ENCODE measurements at regions not wholly inside any gene's neighbourhood (a gene's known extent, or its start where the extent isn't known, plus 50 kb on each side); places are given as distances from the start of the nearest gene placed in this dataset.

GRCh38 chr9:80502306-80502705 is 930.5 kb downstream of the TLE4 start:
- FAIRE-seq (no peak), DNase-seq (no peak)
- peaks cover 0 to 1% of the 10 kb centered on the region in 2 donors for H3K9me3 ChIP-seq (ENCODE audit: control insufficient read depth in 2 of 2, insufficient read depth in 1 of 2, low read depth in 1 of 2, low read length in 1 of 2)
- WGBS, 3 donors, result 56 to 75% (median 63%) methylated on average over 5 of the region's 5 CpGs
- H3K36me3 ChIP-seq (ENCODE audit: control insufficient read depth in 3 of 3, insufficient read depth in 2 of 3, low read depth in 1 of 3, low read length in 3 of 3), result no peaks in the 10 kb centered on the region
- H3K4me3 ChIP-seq (ENCODE audit: low read depth in 1 of 3, low read length in 3 of 3), result no peak overlapping the region
- H3K27me3 ChIP-seq (ENCODE audit: control insufficient read depth in 3 of 3, insufficient read depth in 3 of 3, low read length in 3 of 3), result no peaks in the 10 kb centered on the region
- no peaks in the 10 kb centered on the region for H3K4me1 ChIP-seq (ENCODE audit: control insufficient read depth in 3 of 3, insufficient read depth in 2 of 3, low read depth in 1 of 3, low read length in 2 of 3)
- no peak overlapping the region for H3K27ac ChIP-seq (ENCODE audit: low read depth in 1 of 3, low read length in 2 of 3)

DNA sequence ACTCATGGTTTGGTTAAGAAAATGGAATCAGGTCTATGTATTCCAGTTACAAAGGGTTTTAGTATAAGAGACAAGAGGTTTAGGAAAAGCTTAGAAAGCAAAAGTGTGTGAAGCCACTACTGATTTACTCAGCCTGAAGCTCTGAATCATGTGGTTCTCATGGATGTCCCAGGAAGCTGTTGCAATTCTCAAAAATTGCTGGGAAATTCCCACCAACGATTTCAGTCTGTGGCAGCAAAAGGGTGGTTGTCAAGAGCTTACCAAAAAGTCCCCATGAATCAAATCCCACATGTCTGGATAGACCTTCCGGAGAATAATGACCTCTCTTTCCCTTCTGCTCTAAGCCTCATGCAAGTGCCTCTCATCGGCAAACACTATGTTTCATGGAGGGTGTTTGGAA is 929.9 kb downstream of the TLE4 start:
- WGBS, 3 donors, result 56 to 68% (median 60%) methylated on average over 3 of the region's 3 CpGs
- Histone ChIP-seq H3K36me3 (ENCODE audit: control insufficient read depth in 3 of 3, insufficient read depth in 2 of 3, low read depth in 1 of 3, low read length in 3 of 3) (no peaks in the 10 kb centered on the region), H3K4me3 (ENCODE audit: low read depth in 1 of 3, low read length in 3 of 3) (no peak overlapping the region), H3K27ac (ENCODE audit: low read depth in 1 of 3, low read length in 2 of 3) (no peak overlapping the region), H3K9me3 (ENCODE audit: control insufficient read depth in 2 of 2, insufficient read depth in 1 of 2, low read depth in 1 of 2, low read length in 1 of 2) (peaks cover 0 to 1% of the 10 kb centered on the region in 2 donors), H3K27me3 (ENCODE audit: control insufficient read depth in 3 of 3, insufficient read depth in 3 of 3, low read length in 3 of 3) (no peaks in the 10 kb centered on the region), H3K4me1 (ENCODE audit: control insufficient read depth in 3 of 3, insufficient read depth in 2 of 3, low read depth in 1 of 3, low read length in 2 of 3) (no peaks in the 10 kb centered on the region)
- FAIRE-seq (no peak), DNase-seq (no peak)

GRCh38 chr9:80500300-80500699 is 928.5 kb downstream of the TLE4 start:
- Histone ChIP-seq H3K27ac (ENCODE audit: low read depth in 1 of 3, low read length in 2 of 3) (no peak overlapping the region), H3K4me1 (ENCODE audit: control insufficient read depth in 3 of 3, insufficient read depth in 2 of 3, low read depth in 1 of 3, low read length in 2 of 3) (no peaks in the 10 kb centered on the region), H3K36me3 (ENCODE audit: control insufficient read depth in 3 of 3, insufficient read depth in 2 of 3, low read depth in 1 of 3, low read length in 3 of 3) (no peaks in the 10 kb centered on the region), H3K27me3 (ENCODE audit: control insufficient read depth in 3 of 3, insufficient read depth in 3 of 3, low read length in 3 of 3) (no peaks in the 10 kb centered on the region), H3K9me3 (ENCODE audit: control insufficient read depth in 2 of 2, insufficient read depth in 1 of 2, low read depth in 1 of 2, low read length in 1 of 2) (peaks cover 0 to 1% of the 10 kb centered on the region in 2 donors), H3K4me3 (ENCODE audit: low read depth in 1 of 3, low read length in 3 of 3) (no peak overlapping the region)
- FAIRE-seq (no peak), DNase-seq (no peak)
- WGBS, 3 donors, result 76 to 91% (median 81%) methylated on average over 4 of the region's 4 CpGs

- no peak overlapping the region for H3K4me3 ChIP-seq (ENCODE audit: low read depth in 1 of 3, low read length in 3 of 3)
- no peaks in the 10 kb centered on the region for H3K27me3 ChIP-seq (ENCODE audit: control insufficient read depth in 3 of 3, insufficient read depth in 3 of 3, low read length in 3 of 3)
- no peaks in the 10 kb centered on the region for H3K4me1 ChIP-seq (ENCODE audit: control insufficient read depth in 3 of 3, insufficient read depth in 2 of 3, low read depth in 1 of 3, low read length in 2 of 3)
- H3K27ac ChIP-seq (ENCODE audit: low read depth in 1 of 3, low read length in 2 of 3), result no peak overlapping the region
- H3K36me3 ChIP-seq (ENCODE audit: control insufficient read depth in 3 of 3, insufficient read depth in 2 of 3, low read depth in 1 of 3, low read length in 3 of 3), result no peaks in the 10 kb centered on the region
- DNase-seq, result no peak
- WGBS, 3 donors, result 67 to 86% (median 71%) methylated on average over 6 of the region's 6 CpGs
- peaks cover 1 to 6% of the 10 kb centered on the region in 2 donors for H3K9me3 ChIP-seq (ENCODE audit: control insufficient read depth in 2 of 2, insufficient read depth in 1 of 2, low read depth in 1 of 2, low read length in 1 of 2)
- FAIRE-seq, result no peak
Measured at GRCh38 chr9:80498001-80498555, 926.3 kb downstream of the TLE4 start.

DNA sequence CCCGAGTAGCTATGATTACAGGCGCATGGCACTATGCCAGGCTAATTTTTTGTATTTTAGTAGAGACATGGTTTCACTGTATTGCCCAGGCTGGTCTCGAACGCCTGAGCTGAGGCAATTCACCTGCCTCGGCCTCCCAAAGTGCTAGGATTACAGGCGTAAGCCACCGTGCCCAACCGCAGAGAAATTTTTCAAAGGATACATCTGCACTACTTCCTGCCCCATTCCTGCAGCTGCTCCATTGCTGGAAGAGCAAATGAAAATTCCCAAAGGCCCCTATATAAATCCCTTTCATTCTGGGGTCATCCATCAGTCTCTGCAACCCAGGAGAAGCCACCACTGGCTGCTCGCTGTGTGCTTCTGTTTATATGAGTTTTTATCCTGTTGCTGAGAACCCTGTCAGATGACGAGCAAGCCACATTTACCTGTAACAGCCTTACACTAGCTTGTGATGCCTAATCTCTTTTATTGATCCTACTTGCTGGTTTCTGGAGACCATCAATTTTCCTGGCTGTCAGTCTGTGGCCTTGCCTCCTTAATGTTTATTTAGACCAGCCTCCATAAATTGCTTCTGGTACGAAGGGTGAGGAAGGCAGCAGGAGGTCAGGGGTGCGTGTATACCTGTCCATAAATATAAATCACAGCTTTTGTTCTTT is 925.3 kb downstream of the TLE4 start:
- Histone ChIP-seq H3K4me1 (ENCODE audit: control insufficient read depth in 3 of 3, insufficient read depth in 2 of 3, low read depth in 1 of 3, low read length in 2 of 3) (no peaks in the 10 kb centered on the region), H3K36me3 (ENCODE audit: control insufficient read depth in 3 of 3, insufficient read depth in 2 of 3, low read depth in 1 of 3, low read length in 3 of 3) (no peaks in the 10 kb centered on the region), H3K27ac (ENCODE audit: low read depth in 1 of 3, low read length in 2 of 3) (no peak overlapping the region), H3K4me3 (ENCODE audit: low read depth in 1 of 3, low read length in 3 of 3) (no peak overlapping the region), H3K9me3 (ENCODE audit: control insufficient read depth in 2 of 2, insufficient read depth in 1 of 2, low read depth in 1 of 2, low read length in 1 of 2) (peaks cover 1 to 6% of the 10 kb centered on the region in 2 donors), H3K27me3 (ENCODE audit: control insufficient read depth in 3 of 3, insufficient read depth in 3 of 3, low read length in 3 of 3) (no peaks in the 10 kb centered on the region)
- FAIRE-seq, result no peak
- WGBS, 3 donors, result 53 to 62% (median 60%) methylated on average over 12 of the region's 12 CpGs
- DNase-seq, result no peak

- H3K27ac ChIP-seq (ENCODE audit: low read depth in 1 of 3, low read length in 2 of 3), result no peak overlapping the region
- no peak for FAIRE-seq
- DNase-seq, result no peak
- peaks cover 1 to 6% of the 10 kb centered on the region in 2 donors for H3K9me3 ChIP-seq (ENCODE audit: control insufficient read depth in 2 of 2, insufficient read depth in 1 of 2, low read depth in 1 of 2, low read length in 1 of 2)
- no peaks in the 10 kb centered on the region for H3K4me1 ChIP-seq (ENCODE audit: control insufficient read depth in 3 of 3, insufficient read depth in 2 of 3, low read depth in 1 of 3, low read length in 2 of 3)
- no peaks in the 10 kb centered on the region for H3K27me3 ChIP-seq (ENCODE audit: control insufficient read depth in 3 of 3, insufficient read depth in 3 of 3, low read length in 3 of 3)
- H3K36me3 ChIP-seq (ENCODE audit: control insufficient read depth in 3 of 3, insufficient read depth in 2 of 3, low read depth in 1 of 3, low read length in 3 of 3), result no peaks in the 10 kb centered on the region
- no peak overlapping the region for H3K4me3 ChIP-seq (ENCODE audit: low read depth in 1 of 3, low read length in 3 of 3)
Measured at GRCh38 chr9:80493258-80493657, 921.5 kb downstream of the TLE4 start.

DNA sequence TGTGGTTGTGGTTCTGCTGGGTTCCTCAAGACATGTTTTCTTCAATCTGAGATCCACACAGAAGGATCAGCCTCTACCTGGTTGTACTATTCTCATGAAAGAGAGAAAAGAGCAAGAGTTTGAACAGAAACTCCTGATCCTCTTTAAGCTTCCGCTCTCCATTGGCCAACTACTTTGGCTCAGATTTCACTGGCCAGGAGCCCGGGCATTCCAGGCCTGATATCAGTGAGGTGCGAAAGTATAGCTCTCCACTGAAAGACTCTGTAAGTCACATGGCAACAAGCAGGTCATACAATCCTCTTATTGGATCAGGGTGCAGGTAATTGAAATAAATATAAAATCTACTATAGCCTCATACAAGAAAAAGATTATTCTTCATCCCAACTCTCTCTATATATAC is 920.5 kb downstream of the TLE4 start:
- H3K9me3 ChIP-seq (ENCODE audit: control insufficient read depth in 2 of 2, insufficient read depth in 1 of 2, low read depth in 1 of 2, low read length in 1 of 2), result peaks cover 0 to 6% of the 10 kb centered on the region in 2 donors
- no peak overlapping the region for H3K27ac ChIP-seq (ENCODE audit: low read depth in 1 of 3, low read length in 2 of 3)
- 58 to 80% (median 79%) methylated on average over 3 of the region's 3 CpGs for WGBS, 3 donors
- FAIRE-seq, result no peak
- no peaks in the 10 kb centered on the region for H3K27me3 ChIP-seq (ENCODE audit: control insufficient read depth in 3 of 3, insufficient read depth in 3 of 3, low read length in 3 of 3)
- H3K4me1 ChIP-seq (ENCODE audit: control insufficient read depth in 3 of 3, insufficient read depth in 2 of 3, low read depth in 1 of 3, low read length in 2 of 3), result no peaks in the 10 kb centered on the region
- H3K36me3 ChIP-seq (ENCODE audit: control insufficient read depth in 3 of 3, insufficient read depth in 2 of 3, low read depth in 1 of 3, low read length in 3 of 3), result no peaks in the 10 kb centered on the region
- H3K4me3 ChIP-seq (ENCODE audit: low read depth in 1 of 3, low read length in 3 of 3), result no peak overlapping the region
- no peak for DNase-seq

DNA sequence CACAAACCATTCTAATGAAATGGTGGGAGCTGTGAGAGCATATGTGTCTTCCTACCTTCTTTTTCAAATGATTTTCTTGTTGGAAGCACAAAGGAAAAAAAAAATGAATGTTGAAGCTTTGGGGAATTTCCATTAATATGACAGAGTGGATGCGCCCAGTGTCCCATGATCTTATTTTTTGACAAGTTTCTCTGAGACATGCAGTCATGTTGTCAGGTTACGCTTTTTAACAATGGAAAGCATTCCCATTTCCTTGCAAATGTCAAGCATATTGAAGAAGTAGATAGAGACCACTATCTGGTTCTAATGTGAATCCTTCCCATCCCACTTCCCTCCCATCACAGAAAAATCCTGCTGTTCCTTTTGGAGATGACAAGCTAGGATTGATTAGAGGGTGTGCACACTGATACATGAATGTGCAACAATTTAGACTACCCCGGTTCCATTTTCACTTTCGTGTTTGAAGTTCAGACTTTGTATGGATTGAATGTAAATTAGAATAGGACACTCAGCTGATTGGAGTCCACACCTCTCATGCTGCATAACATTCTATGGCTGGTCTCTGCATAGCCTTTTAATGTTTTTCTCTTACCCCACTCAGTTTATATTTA is 919.4 kb downstream of the TLE4 start:
- H3K9me3 ChIP-seq (ENCODE audit: control insufficient read depth in 2 of 2, insufficient read depth in 1 of 2, low read depth in 1 of 2, low read length in 1 of 2), result peaks cover 0 to 6% of the 10 kb centered on the region in 2 donors
- 88 to 90% (median 88%) methylated on average over 4 of the region's 4 CpGs for WGBS, 3 donors
- no peaks in the 10 kb centered on the region for H3K36me3 ChIP-seq (ENCODE audit: control insufficient read depth in 3 of 3, insufficient read depth in 2 of 3, low read depth in 1 of 3, low read length in 3 of 3)
- no peaks in the 10 kb centered on the region for H3K27me3 ChIP-seq (ENCODE audit: control insufficient read depth in 3 of 3, insufficient read depth in 3 of 3, low read length in 3 of 3)
- H3K4me3 ChIP-seq (ENCODE audit: low read depth in 1 of 3, low read length in 3 of 3), result no peak overlapping the region
- no peaks in the 10 kb centered on the region for H3K4me1 ChIP-seq (ENCODE audit: control insufficient read depth in 3 of 3, insufficient read depth in 2 of 3, low read depth in 1 of 3, low read length in 2 of 3)
- DNase-seq (no peak), FAIRE-seq (no peak)
- H3K27ac ChIP-seq (ENCODE audit: low read depth in 1 of 3, low read length in 2 of 3), result no peak overlapping the region
